ENCODE measurements at regions not wholly inside any gene's neighbourhood (a gene's known extent, or its start where the extent isn't known, plus 50 kb on each side); places are given as distances from the start of the nearest gene placed in this dataset.

- no peaks in the 10 kb centered on the region for H3K36me3 ChIP-seq
- H3K9me3 ChIP-seq: no peaks in the 10 kb centered on the region
- intact Hi-C loops (cut with DNase I): loop anchor here (10.0 kb wide), 1 partner anchor 503 kb away; the partner anchor contains the start of gene PSME3
- H3K27ac ChIP-seq: no peak overlapping the region
- 70% methylated on average over 10 of the region's 10 CpGs for WGBS
- H3K27me3 ChIP-seq (replicated peaks; ENCODE audit: insufficient read depth): no peaks in the 10 kb centered on the region
- peak; percentile 24 for DNase-seq (ENCODE audit: low spot score)
- peaks cover 7% of the 10 kb centered on the region for H3K4me1 ChIP-seq (replicated peaks)
- H3K4me3 ChIP-seq: no peak overlapping the region
- no peak for TF ChIP-seq POLR2A (IDR thresholded peaks at IDR 0.05)
- peak; percentile 53 for TF ChIP-seq POLR2AphosphoS5 (IDR thresholded peaks at IDR 0.05)
Measured at GRCh38 chr17:43337684-43338428, 60.9 kb upstream of the ARL4D start.

- 62% methylated on average over 7 of the region's 7 CpGs for WGBS
- intact Hi-C loops (cut with DNase I): loop anchor here (10.0 kb wide), 1 partner anchor 500 kb away; the partner anchor contains the start of gene PSME3
Measured at GRCh38 chr17:43334738-43335402, 63.9 kb upstream of the ARL4D start.

GRCh38 chr17:43333433-43333943 is 65.3 kb upstream of the ARL4D start:
- Histone ChIP-seq H3K27me3 (replicated peaks; ENCODE audit: insufficient read depth) (no peaks in the 10 kb centered on the region), H3K27ac (no peak overlapping the region), H3K4me3 (no peak overlapping the region), H3K4me1 (replicated peaks) (peaks cover 4% of the 10 kb centered on the region), H3K36me3 (no peaks in the 10 kb centered on the region), H3K9me3 (no peaks in the 10 kb centered on the region)
- intact Hi-C loops (cut with DNase I): loop anchor here (10.0 kb wide), 1 partner anchor 499 kb away; the partner anchor contains the start of gene PSME3
- WGBS: 87% methylated on average over 12 of the region's 12 CpGs
- TF ChIP-seq POLR2AphosphoS5 (IDR thresholded peaks at IDR 0.05) (no peak), POLR2A (IDR thresholded peaks at IDR 0.05) (no peak), CTCF (IDR thresholded peaks at IDR 0.05) (no peak)
- no peak for DNase-seq (ENCODE audit: low spot score)

More at GRCh38 chr17:43334738-43335402, 63.9 kb upstream of the ARL4D start:
- Histone ChIP-seq H3K9me3 (no peaks in the 10 kb centered on the region), H3K27me3 (replicated peaks; ENCODE audit: insufficient read depth) (no peaks in the 10 kb centered on the region), H3K27ac (no peak overlapping the region), H3K36me3 (no peaks in the 10 kb centered on the region), H3K4me1 (replicated peaks) (peaks cover 7% of the 10 kb centered on the region), H3K4me3 (no peak overlapping the region)
- no peak for DNase-seq (ENCODE audit: low spot score)
- no peak for TF ChIP-seq POLR2A (IDR thresholded peaks at IDR 0.05)
- TF ChIP-seq CTCF (IDR thresholded peaks at IDR 0.05): no peak
- no peak for TF ChIP-seq POLR2AphosphoS5 (IDR thresholded peaks at IDR 0.05)

- TF ChIP-seq POLR2AphosphoS5 (IDR thresholded peaks at IDR 0.05): no peak
- no peak for TF ChIP-seq POLR2A (IDR thresholded peaks at IDR 0.05)
- TF ChIP-seq CTCF (IDR thresholded peaks at IDR 0.05): no peak
- 87% methylated on average over 6 of the region's 6 CpGs for WGBS
- H3K36me3 ChIP-seq: no peaks in the 10 kb centered on the region
- intact Hi-C loops (cut with DNase I): loop anchor here (10.0 kb wide), 1 partner anchor 497 kb away; the partner anchor contains the start of gene PSME3
- H3K27me3 ChIP-seq (replicated peaks; ENCODE audit: insufficient read depth): no peaks in the 10 kb centered on the region
- no peak overlapping the region for H3K4me3 ChIP-seq
- H3K9me3 ChIP-seq: no peaks in the 10 kb centered on the region
- H3K4me1 ChIP-seq (replicated peaks): peaks cover 4% of the 10 kb centered on the region
- no peak for DNase-seq (ENCODE audit: low spot score)
- no peak overlapping the region for H3K27ac ChIP-seq
Measured at GRCh38 chr17:43332230-43332629, 66.6 kb upstream of the ARL4D start.

GRCh38 chr17:43330876-43331639 is 67.7 kb upstream of the ARL4D start:
- TF ChIP-seq POLR2AphosphoS5 (IDR thresholded peaks at IDR 0.05) (no peak), CTCF (IDR thresholded peaks at IDR 0.05) (no peak), POLR2A (IDR thresholded peaks at IDR 0.05) (no peak)
- DNase-seq (ENCODE audit: low spot score): no peak
- Histone ChIP-seq H3K27me3 (replicated peaks; ENCODE audit: insufficient read depth) (no peaks in the 10 kb centered on the region), H3K27ac (no peak overlapping the region), H3K9me3 (no peaks in the 10 kb centered on the region), H3K4me1 (replicated peaks) (peaks cover 2% of the 10 kb centered on the region), H3K36me3 (no peaks in the 10 kb centered on the region), H3K4me3 (no peak overlapping the region)
- intact Hi-C loops (cut with DNase I): loop anchor here (10.0 kb wide), 1 partner anchor 496 kb away; the partner anchor contains the start of gene PSME3
- 76% methylated on average over 12 of the region's 12 CpGs for WGBS
